IMR-90 (cell line): ENCODE measurements at regions not wholly inside any gene's neighbourhood (a gene's known extent, or its start where the extent isn't known, plus 50 kb on each side); places are given as distances from the start of the nearest gene placed in this dataset.
A peak's percentile ranks its signal among the peaks of the same experiment; 100 is the strongest.

Experiments
- ATAC-seq: fragments of 200-7000 bp; cut with Tn5 transposase; 2 replicates; pipeline ENCODE4 v1.9.1; 2020; ENCODE audit warnings: low read depth, mild to moderate bottlenecking, moderate library complexity
- BruUV-seq: library from RNA; stranded (reverse); fragments of 400-500 nt; replicated peaks from 2 replicates; lab custom pipeline; 2021; lab: Mats Ljungman, UMichigan
- CTCF ChIA-PET: fragments of 300-600 bp; formaldehyde crosslinking; extraction: SDS; loops from one replicate; lab custom pipeline; 2021; ENCODE audit warnings: antibody characterized with exemption; lab: Yijun Ruan, JAX
- POLR2A ChIA-PET: fragments of 300-600 bp; sonication (Branson Sonifier 250); formaldehyde crosslinking; loops from one replicate; lab custom pipeline; 2022; ENCODE audit warnings: antibody characterized with exemption; ENCODE audit not compliant: unreplicated experiment; lab: Charles Lee
- DNase-seq: peaks from one replicate; pipeline ENCODE4 v3.0.0; 2013
- H2AFZ ChIP-seq: replicated peaks from 2 replicates; pipeline ENCODE3; 2013; ENCODE audit warnings: low read length, mild to moderate bottlenecking; ENCODE audit not compliant: poor library complexity
- H2AK5ac ChIP-seq: 2 replicates; pipeline ENCODE4 v1.6.1; 2013; ENCODE audit warnings: low read depth, low read length, inconsistent platforms
- H2AK9ac ChIP-seq: replicated peaks from 2 replicates; pipeline ENCODE3; 2013; ENCODE audit warnings: mild to moderate bottlenecking, low read depth, low read length, moderate library complexity; ENCODE audit not compliant: poor library complexity
- H2BK120ac ChIP-seq: 2 replicates; pipeline ENCODE4 v1.6.1; 2013; ENCODE audit warnings: low read depth, low read length, inconsistent platforms
- H2BK15ac ChIP-seq: 3 replicates; pipeline ENCODE4 v1.6.1; 2013; ENCODE audit warnings: low read depth, low read length, inconsistent platforms
- H2BK20ac ChIP-seq: 2 replicates; pipeline ENCODE4 v1.6.1; 2013; ENCODE audit warnings: low read depth, mild to moderate bottlenecking, inconsistent platforms, low read length, moderate library complexity
- H2BK5ac ChIP-seq: 2 replicates; pipeline ENCODE4 v1.6.1; 2013; ENCODE audit warnings: mild to moderate bottlenecking, low read depth, low read length, inconsistent platforms; ENCODE audit not compliant: poor library complexity, severe bottlenecking
- H3K14ac ChIP-seq: replicated peaks from 2 replicates; pipeline ENCODE4 v1.6.1; 2013; ENCODE audit warnings: low read depth, low read length, inconsistent platforms
- H3K18ac ChIP-seq: 2 replicates; pipeline ENCODE4 v1.6.1; 2013; ENCODE audit warnings: low read depth, low read length, control low read depth
- H3K23ac ChIP-seq: 2 replicates; pipeline ENCODE4 v1.6.1; 2013; ENCODE audit warnings: low read depth, low read length, inconsistent platforms
- H3K27ac ChIP-seq: 2 replicates; pipeline ENCODE4 v1.5.1; 2013; ENCODE audit warnings: mild to moderate bottlenecking, control low read depth, low read length; ENCODE audit not compliant: insufficient read depth
- H3K27me3 ChIP-seq: 2 replicates; pipeline ENCODE4 v1.6.1; 2013; ENCODE audit warnings: low read length; ENCODE audit not compliant: control insufficient read depth, insufficient read depth
- H3K36me3 ChIP-seq: 2 replicates; pipeline ENCODE4 v1.6.1; 2013; ENCODE audit warnings: low read length, mixed read lengths; ENCODE audit not compliant: control insufficient read depth, insufficient read depth
- H3K4ac ChIP-seq: 2 replicates; pipeline ENCODE4 v1.6.1; 2013; ENCODE audit warnings: low read depth, low read length, inconsistent platforms
- H3K4me1 ChIP-seq: 2 replicates; pipeline ENCODE4 v1.6.1; 2013; ENCODE audit warnings: low read length, mixed read lengths; ENCODE audit not compliant: control insufficient read depth, insufficient read depth
- H3K4me2 ChIP-seq: 2 replicates; pipeline ENCODE4 v1.6.1; 2013; ENCODE audit warnings: low read depth, mild to moderate bottlenecking, control low read depth, low read length, moderate library complexity
- H3K4me3 ChIP-seq: 2 replicates; pipeline ENCODE4 v1.5.1; 2013; ENCODE audit warnings: low read depth, mild to moderate bottlenecking, control low read depth, low read length, moderate library complexity; ENCODE audit not compliant: insufficient read depth
- H3K56ac ChIP-seq: 2 replicates; pipeline ENCODE4 v1.6.1; 2013; ENCODE audit warnings: low read length, inconsistent platforms; ENCODE audit not compliant: insufficient read depth; ENCODE audit errors: extremely low read depth
- H3K79me1 ChIP-seq, 2 experiments: 2 replicates each; pipeline ENCODE4 v1.6.1; 2013; ENCODE audit warnings: low read length in 2 of 2, inconsistent platforms in 1 of 2, low read depth in 1 of 2
- H3K9ac ChIP-seq: 2 replicates; pipeline ENCODE4 v1.6.1; 2013; ENCODE audit warnings: low read depth, low read length, control low read depth
- H3K9me1 ChIP-seq: 2 replicates; pipeline ENCODE4 v1.6.1; 2013; ENCODE audit warnings: low read length, inconsistent platforms; ENCODE audit not compliant: insufficient read depth
- H3K9me3 ChIP-seq: 2 replicates; pipeline ENCODE4 v1.6.1; 2013; ENCODE audit warnings: low read length; ENCODE audit not compliant: control insufficient read depth, insufficient read depth
- H4K20me1 ChIP-seq: 2 replicates; pipeline ENCODE4 v1.6.1; 2013; ENCODE audit warnings: low read length, inconsistent platforms; ENCODE audit not compliant: insufficient read depth
- H4K5ac ChIP-seq: 2 replicates; pipeline ENCODE4 v1.6.1; 2013; ENCODE audit warnings: mild to moderate bottlenecking, low read depth, low read length, control low read depth
- H4K8ac ChIP-seq, 2 experiments: 2 replicates each; pipeline ENCODE4 v1.6.1; 2013; ENCODE audit warnings: low read depth in 2 of 2, low read length in 2 of 2, control low read depth in 1 of 2, inconsistent platforms in 1 of 2
- H4K91ac ChIP-seq: 2 replicates; pipeline ENCODE4 v1.6.1; 2013; ENCODE audit warnings: low read depth, low read length, inconsistent platforms; ENCODE audit not compliant: insufficient read depth
- BHLHE40 ChIP-seq: fragments of 150-350 bp; IDR thresholded peaks from 2 replicates; pipeline ENCODE4 v1.6.1; 2016; ENCODE audit warnings: mild to moderate bottlenecking, low read depth, low read length
- CEBPB ChIP-seq: IDR thresholded peaks from 2 replicates; pipeline ENCODE4 v1.6.1; 2012; ENCODE audit warnings: low read depth, low read length, improper control_type of control experiment
- CHD1 ChIP-seq: IDR thresholded peaks from 2 replicates; pipeline ENCODE4 v1.6.1; 2012; ENCODE audit warnings: low read depth, low read length, improper control_type of control experiment
- FOS ChIP-seq: fragments of 150-350 bp; IDR thresholded peaks from 2 replicates; pipeline ENCODE4 v1.6.1; 2016; ENCODE audit warnings: low read depth, low read length
- MAFK ChIP-seq: IDR thresholded peaks from 2 replicates; pipeline ENCODE4 v1.6.1; 2012; ENCODE audit warnings: low read depth, low read length, improper control_type of control experiment
- MAZ ChIP-seq: IDR thresholded peaks from 2 replicates; pipeline ENCODE4 v1.6.1; 2012; ENCODE audit warnings: low read depth, mild to moderate bottlenecking, low read length, improper control_type of control experiment, moderate library complexity, borderline replicate concordance
- MXI1 ChIP-seq: IDR thresholded peaks from 2 replicates; pipeline ENCODE4 v1.6.1; 2012; ENCODE audit warnings: low read depth, mild to moderate bottlenecking, low read length, moderate library complexity, borderline replicate concordance
- SMC3 ChIP-seq: fragments of 150-350 bp; IDR thresholded peaks from 2 replicates; pipeline ENCODE4 v1.6.1; 2016; ENCODE audit warnings: low read depth, mild to moderate bottlenecking, antibody characterized with exemption, low read length, moderate library complexity
- WGBS, 2 experiments: methylation state at CpG; one replicate each; pipeline versions ENCODE4 v1.1.5 to v1.1.7; 2013; ENCODE audit warnings: missing lambda C conversion rate in 2 of 2; ENCODE audit not compliant: insufficient read length in 1 of 2; ENCODE audit errors: extremely low coverage in 2 of 2; 5-methylcytosine and 5-hydroxymethylcytosine counted together
- dilution Hi-C: fragments of 300-500 bp; cut with HindIII; formaldehyde crosslinking; loops from one replicate; pipeline ENCODE4 v1.14.3; 2018; ENCODE audit warnings: low sequenced_read_pairs; ENCODE audit not compliant: unreplicated experiment
- in situ Hi-C: fragments of 300-500 bp; cut with MboI; formaldehyde crosslinking; loops from 3 replicates; pipeline ENCODE4 v1.14.3; 2019; ENCODE audit warnings: low sequenced_read_pairs, inconsistent platforms, mixed read lengths
- intact Hi-C: fragments of 100-400 bp; cut with micrococcal nuclease; formaldehyde crosslinking; loops from 2 replicates; pipeline ENCODE4 v1.10.0; 2022
- TF ChIP-seq, protein P1 (sequence below): conservative IDR thresholded peaks from 2 replicates; pipeline ENCODE4 v1.5.1; 2012; ENCODE audit warnings: mild to moderate bottlenecking, low read depth, low read length, improper control_type of control experiment

DNA sequence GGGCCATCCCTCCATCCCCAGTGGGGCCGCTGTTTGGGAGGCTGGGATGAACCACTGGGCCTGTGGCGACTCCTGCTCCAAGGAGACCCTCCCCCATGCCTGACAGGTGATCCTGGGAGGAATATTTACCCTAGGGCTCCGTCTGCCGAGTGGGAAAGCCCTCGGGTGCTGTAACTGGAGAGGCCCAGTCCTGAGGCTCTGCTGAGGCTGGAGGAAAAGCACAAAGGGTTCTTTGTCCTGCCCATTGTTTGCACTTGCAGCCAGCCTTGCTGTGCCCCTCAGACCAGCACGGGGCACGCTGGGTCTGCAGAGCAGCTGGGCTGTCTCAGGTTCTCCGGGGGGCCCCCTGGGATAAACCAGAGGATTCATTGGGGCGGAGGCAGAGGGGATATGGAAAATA lies 321.1 kb downstream of the MN1 start:
- no peak overlapping the region for H2AFZ ChIP-seq
- no peak overlapping the region for H2BK20ac ChIP-seq
- ATAC-seq (no peak), DNase-seq (no peak)
- H3K18ac ChIP-seq = no peak overlapping the region
- H3K56ac ChIP-seq = no peak overlapping the region
- H2BK120ac ChIP-seq = peak overlapping the region; percentile 12; the same call in 1 of the 2 replicates
- intact Hi-C loops = no loop called here
- no peak overlapping the region for H3K23ac ChIP-seq
- POLR2A ChIA-PET = no interaction called here
- no peak overlapping the region for H2AK5ac ChIP-seq
- H3K27me3 ChIP-seq = peaks cover 9% of the 10 kb centered on the region
- H4K5ac ChIP-seq = no peak overlapping the region
- peaks cover 14% of the 10 kb centered on the region for H3K4me1 ChIP-seq
- H3K4me2 ChIP-seq = no peak overlapping the region
- H3K9me3 ChIP-seq = no peaks in the 10 kb centered on the region
- dilution Hi-C loops = no loop called here
- no TSS peak for BruUV-seq
- in situ Hi-C loops = no loop called here
- no peaks in the 10 kb centered on the region for H4K20me1 ChIP-seq
- H3K4me3 ChIP-seq = no peak overlapping the region
- H3K4ac ChIP-seq = no peak overlapping the region; the same call in 1 of the 2 replicates
- H4K8ac ChIP-seq = no peak overlapping the region
- H3K79me1 ChIP-seq = no peaks in the 10 kb centered on the region
- no peak overlapping the region for H2BK5ac ChIP-seq
- H3K9me1 ChIP-seq = peaks cover 13% of the 10 kb centered on the region
- no peak overlapping the region for H3K9ac ChIP-seq
- 49% methylated on average over 3 of the region's 9 CpGs; no CpG with 5 or more reads in 1 of the 2 experiments for WGBS, 2 experiments
- no peak overlapping the region for H3K27ac ChIP-seq
- no peaks in the 10 kb centered on the region for H3K36me3 ChIP-seq
- no peak overlapping the region for H2AK9ac ChIP-seq
- H2BK15ac ChIP-seq = no peak overlapping the region
- CTCF ChIA-PET = no interaction called here
- H4K91ac ChIP-seq = no peak overlapping the region
- H3K14ac ChIP-seq = no peak overlapping the region
- TF ChIP-seq MAFK (no peak), SMC3 (no peak), BHLHE40 (no peak), MXI1 (no peak), CHD1 (no peak), CEBPB (no peak), MAZ (no peak), FOS (no peak)
- TF ChIP-seq, protein P1, sequence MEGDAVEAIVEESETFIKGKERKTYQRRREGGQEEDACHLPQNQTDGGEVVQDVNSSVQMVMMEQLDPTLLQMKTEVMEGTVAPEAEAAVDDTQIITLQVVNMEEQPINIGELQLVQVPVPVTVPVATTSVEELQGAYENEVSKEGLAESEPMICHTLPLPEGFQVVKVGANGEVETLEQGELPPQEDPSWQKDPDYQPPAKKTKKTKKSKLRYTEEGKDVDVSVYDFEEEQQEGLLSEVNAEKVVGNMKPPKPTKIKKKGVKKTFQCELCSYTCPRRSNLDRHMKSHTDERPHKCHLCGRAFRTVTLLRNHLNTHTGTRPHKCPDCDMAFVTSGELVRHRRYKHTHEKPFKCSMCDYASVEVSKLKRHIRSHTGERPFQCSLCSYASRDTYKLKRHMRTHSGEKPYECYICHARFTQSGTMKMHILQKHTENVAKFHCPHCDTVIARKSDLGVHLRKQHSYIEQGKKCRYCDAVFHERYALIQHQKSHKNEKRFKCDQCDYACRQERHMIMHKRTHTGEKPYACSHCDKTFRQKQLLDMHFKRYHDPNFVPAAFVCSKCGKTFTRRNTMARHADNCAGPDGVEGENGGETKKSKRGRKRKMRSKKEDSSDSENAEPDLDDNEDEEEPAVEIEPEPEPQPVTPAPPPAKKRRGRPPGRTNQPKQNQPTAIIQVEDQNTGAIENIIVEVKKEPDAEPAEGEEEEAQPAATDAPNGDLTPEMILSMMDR = no peak
